LNCaP clone FGC (cell line): ENCODE measurements at regions not wholly inside any gene's neighbourhood (a gene's known extent, or its start where the extent isn't known, plus 50 kb on each side); places are given as distances from the start of the nearest gene placed in this dataset.

ENCODE experiments used
- DNase-seq: peaks from one replicate; pipeline ENCODE4 v3.0.0-alpha.2; 2011; ENCODE audit warnings: low read depth
- H3K4me3 ChIP-seq: 2 replicates; pipeline ENCODE4 v1.5.1; 2011; ENCODE audit warnings: mild to moderate bottlenecking, low read depth, low read length, control low read depth
- CTCF ChIP-seq: IDR thresholded peaks from 2 replicates; pipeline ENCODE4 v1.5.1; 2012; ENCODE audit warnings: mild to moderate bottlenecking; ENCODE audit not compliant: control insufficient read depth, insufficient read depth; ENCODE audit errors: extremely low read depth

- no peak overlapping the region for H3K4me3 ChIP-seq
- no peak for TF ChIP-seq CTCF
These were observed 564.5 kb upstream of the ADAMTS9 start for GRCh38 chr3:65252266-65252665.

GRCh38 chr3:65251375-65251774 lies 563.6 kb upstream of the ADAMTS9 start:
- DNase-seq, result no peak
- no peak for TF ChIP-seq CTCF
- H3K4me3 ChIP-seq, result no peak overlapping the region

More at GRCh38 chr3:65252266-65252665, 564.5 kb upstream of the ADAMTS9 start:
- no peak for DNase-seq

GRCh38 chr3:65246561-65246960 lies 558.8 kb upstream of the ADAMTS9 start:
- no peak overlapping the region for H3K4me3 ChIP-seq
- no peak for DNase-seq
- no peak for TF ChIP-seq CTCF

- TF ChIP-seq CTCF, result peak; percentile 42
- H3K4me3 ChIP-seq, result no peak overlapping the region
- no peak for DNase-seq
These were observed 557.6 kb upstream of the ADAMTS9 start for GRCh38 chr3:65245133-65246063.

- no peak for DNase-seq
- H3K4me3 ChIP-seq, result no peak overlapping the region
- no peak for TF ChIP-seq CTCF
These were observed 552.6 kb upstream of the ADAMTS9 start for GRCh38 chr3:65240366-65240765.

GRCh38 chr3:65238652-65239051 lies 550.9 kb upstream of the ADAMTS9 start:
- no peak for DNase-seq
- no peak for TF ChIP-seq CTCF
- H3K4me3 ChIP-seq, result no peak overlapping the region
